ENCODE measurements at regions not wholly inside any gene's neighbourhood (a gene's known extent, or its start where the extent isn't known, plus 50 kb on each side); places are given as distances from the start of the nearest gene placed in this dataset.

GRCh38 chr11:101188801-101189200 is 59.2 kb upstream of the PGR start:
- Histone ChIP-seq H3K4me3 (no peak overlapping the region), H3K36me3 (ENCODE audit: low read depth, missing control alignments) (no peaks in the 10 kb centered on the region), H3K27ac (no peak overlapping the region), H3K9me3 (no peaks in the 10 kb centered on the region), H3K4me1 (no peaks in the 10 kb centered on the region), H3K27me3 (no peaks in the 10 kb centered on the region)
- WGBS, 2 donors = 68 to 78% methylated on average over 2 of the region's 2 CpGs
- no peak for DNase-seq
- TF ChIP-seq CTCF (IDR thresholded peaks at IDR 0.05) (no peak), POLR2A (IDR thresholded peaks at IDR 0.05) (no peak)
- intact Hi-C loops (cut with DNase I; ENCODE audit: low total_unique reads) = no loop called here

GRCh38 chr11:101188173-101188572 is 58.6 kb upstream of the PGR start:
- no peaks in the 10 kb centered on the region for H3K9me3 ChIP-seq
- 74 to 76% methylated on average over 3 of the region's 3 CpGs for WGBS, 2 donors
- H3K4me3 ChIP-seq = no peak overlapping the region
- no peaks in the 10 kb centered on the region for H3K4me1 ChIP-seq
- TF ChIP-seq POLR2A (IDR thresholded peaks at IDR 0.05) (no peak), CTCF (IDR thresholded peaks at IDR 0.05) (no peak)
- no peaks in the 10 kb centered on the region for H3K36me3 ChIP-seq (ENCODE audit: low read depth, missing control alignments)
- intact Hi-C loops (cut with DNase I; ENCODE audit: low total_unique reads) = no loop called here
- no peak overlapping the region for H3K27ac ChIP-seq
- H3K27me3 ChIP-seq = no peaks in the 10 kb centered on the region
- DNase-seq = no peak

- no peak for DNase-seq
- Histone ChIP-seq H3K4me3 (no peak overlapping the region), H3K4me1 (no peaks in the 10 kb centered on the region), H3K36me3 (ENCODE audit: low read depth, missing control alignments) (no peaks in the 10 kb centered on the region), H3K27ac (no peak overlapping the region), H3K9me3 (no peaks in the 10 kb centered on the region), H3K27me3 (no peaks in the 10 kb centered on the region)
- TF ChIP-seq POLR2A (IDR thresholded peaks at IDR 0.05) (no peak), CTCF (IDR thresholded peaks at IDR 0.05) (no peak)
- WGBS, 2 donors = 60 to 72% methylated on average over 1 of the region's 1 CpG
- intact Hi-C loops (cut with DNase I; ENCODE audit: low total_unique reads) = no loop called here
Measured at GRCh38 chr11:101187748-101188147, 58.1 kb upstream of the PGR start.

DNA sequence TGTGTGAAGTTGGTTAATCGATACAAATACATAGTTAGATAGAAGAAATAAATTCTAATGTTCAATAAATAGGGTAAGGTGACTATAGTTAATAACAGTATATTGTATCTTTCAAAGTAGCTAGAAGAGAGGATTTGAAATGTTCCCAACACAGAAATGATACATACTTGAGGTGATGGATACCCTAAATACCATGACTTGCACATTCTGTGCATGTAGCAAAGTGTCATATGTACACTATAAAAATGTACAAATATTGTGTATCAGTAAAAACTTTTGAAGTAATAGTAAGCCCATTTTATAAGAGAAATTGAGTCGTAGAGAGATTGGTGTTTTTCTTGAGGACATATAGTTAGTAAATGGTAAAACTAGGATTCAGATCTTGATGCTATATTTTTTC is 56.4 kb upstream of the PGR start:
- Histone ChIP-seq H3K4me1 (no peaks in the 10 kb centered on the region), H3K9me3 (no peaks in the 10 kb centered on the region), H3K36me3 (ENCODE audit: low read depth, missing control alignments) (no peaks in the 10 kb centered on the region), H3K4me3 (no peak overlapping the region), H3K27ac (no peak overlapping the region), H3K27me3 (no peaks in the 10 kb centered on the region)
- TF ChIP-seq POLR2A (IDR thresholded peaks at IDR 0.05) (no peak), CTCF (IDR thresholded peaks at IDR 0.05) (no peak)
- DNase-seq = no peak
- intact Hi-C loops (cut with DNase I; ENCODE audit: low total_unique reads) = no loop called here
- WGBS, 2 donors = 94 to 96% methylated on average over 2 of the region's 2 CpGs

DNA sequence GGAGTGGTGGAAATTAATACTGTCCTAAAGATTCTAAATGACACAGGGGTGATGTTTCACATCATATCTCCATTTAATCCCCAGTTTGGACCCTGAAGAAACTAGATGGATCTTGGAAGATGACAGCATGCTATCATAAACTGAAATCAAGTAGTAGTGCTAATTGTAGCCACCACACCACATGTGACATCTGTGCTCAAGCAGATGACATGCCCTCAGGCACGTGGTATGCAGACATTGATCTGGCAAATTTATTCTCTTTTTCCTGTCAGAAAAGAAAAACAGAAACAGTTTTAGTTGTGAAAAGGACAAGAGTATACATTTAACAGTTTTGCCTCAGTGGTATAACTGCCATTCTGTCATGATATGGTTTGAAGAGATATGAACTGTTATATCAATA is 52.9 kb upstream of the PGR start:
- 50 to 62% methylated on average over 1 of the region's 1 CpG for whole genome bisulfite sequencing, 2 donors
- H3K9me3 ChIP-seq = no peaks in the 10 kb centered on the region
- intact Hi-C loops (cut with DNase I; ENCODE audit: low total_unique reads) = no loop called here

More for the DNA sequence above, 52.9 kb upstream of the PGR start:
- Histone ChIP-seq H3K27me3 (no peaks in the 10 kb centered on the region), H3K27ac (no peak overlapping the region), H3K4me3 (no peak overlapping the region), H3K4me1 (no peaks in the 10 kb centered on the region), H3K36me3 (ENCODE audit: low read depth, missing control alignments) (no peaks in the 10 kb centered on the region)
- no peak for DNase-seq
- TF ChIP-seq CTCF (IDR thresholded peaks at IDR 0.05) = no peak
- TF ChIP-seq POLR2A (IDR thresholded peaks at IDR 0.05) = no peak

Data from testis (tissue), 2 donors.